Hindlimb muscle (tissue), 1 donor: ENCODE measurements at regions not wholly inside any gene's neighbourhood (a gene's known extent, or its start where the extent isn't known, plus 50 kb on each side); places are given as distances from the start of the nearest gene placed in this dataset.
"Not testable (repeated sequence)": the region's sequence is repeated elsewhere in the genome, so short reads cannot be mapped to it uniquely, and the experiment has no call there.

ENCODE experiments used
- DNase-seq: peaks from one replicate; pipeline ENCODE4 v3.0.0-alpha.2; 2013

DNA sequence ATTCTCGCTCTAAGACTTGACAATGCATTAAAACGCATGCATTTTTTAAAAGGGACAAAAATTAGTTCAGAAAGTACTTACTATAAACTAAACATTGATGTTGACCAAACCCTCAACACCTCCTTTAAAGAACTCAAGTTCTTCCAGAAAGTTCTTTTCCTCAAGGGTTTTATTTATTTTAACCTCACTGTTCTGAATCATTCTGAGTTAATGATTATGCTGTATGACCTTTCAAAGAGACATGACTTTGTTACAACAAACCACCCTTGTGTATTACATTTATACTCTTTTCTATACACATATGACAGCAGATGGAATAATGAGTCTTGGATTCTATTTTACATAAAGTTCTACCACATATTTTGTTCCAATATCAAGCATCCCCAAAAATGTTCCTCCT lies 139.8 kb upstream of the CCDC150 start:
- no peak for DNase-seq

DNA sequence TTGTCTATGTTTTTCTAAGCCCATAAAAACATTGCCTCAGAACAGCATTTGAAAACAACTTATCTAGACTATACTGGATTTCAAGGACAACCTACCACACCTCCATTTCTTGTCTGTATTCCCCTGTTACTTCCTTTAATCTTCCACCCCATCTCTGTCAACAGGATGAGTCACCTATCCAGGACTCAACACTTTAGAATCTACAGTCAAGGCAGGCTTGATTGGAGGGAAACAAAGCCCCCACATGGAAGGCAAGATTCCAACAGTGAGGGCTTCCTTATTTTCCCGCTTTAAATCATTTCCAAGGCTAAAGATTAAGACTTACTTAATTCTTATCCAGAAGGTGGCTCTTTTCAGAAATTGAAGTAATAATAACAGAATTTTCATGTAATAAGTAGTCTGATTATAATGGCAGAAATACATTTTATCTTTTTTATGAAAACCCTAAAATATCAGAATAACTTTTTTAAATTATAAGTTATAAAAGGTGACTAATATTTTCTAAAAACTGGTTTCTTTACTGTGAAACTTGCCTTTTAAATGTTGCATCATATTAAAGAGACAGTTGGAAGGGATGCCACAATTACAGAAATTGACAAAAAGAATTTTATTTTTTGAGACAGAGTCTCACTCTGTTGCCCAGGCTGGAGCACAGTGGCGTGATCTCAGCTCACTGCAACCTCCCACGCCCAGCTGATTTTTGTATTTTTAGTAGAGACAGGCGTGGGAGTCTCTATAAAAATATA lies 138.7 kb upstream of the CCDC150 start:
- no peak for DNase-seq

DNA sequence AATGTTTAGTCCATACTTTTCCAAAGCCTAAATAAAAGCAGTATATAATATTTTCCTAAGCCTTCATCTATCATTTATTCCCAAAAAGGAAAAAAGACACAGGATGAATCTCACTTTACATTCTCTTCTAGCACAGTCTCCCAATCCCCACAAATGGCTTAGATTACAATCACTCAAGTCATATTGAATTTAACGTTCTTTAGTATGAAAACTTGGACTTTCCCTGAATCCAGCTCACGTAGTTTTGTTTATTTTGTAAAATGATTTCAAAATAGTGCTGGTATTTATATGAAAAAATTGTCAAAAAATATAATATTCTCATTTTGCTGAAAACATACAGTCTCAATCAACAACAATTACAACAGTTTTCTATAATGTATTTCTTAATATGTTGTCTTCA lies 137.7 kb upstream of the CCDC150 start:
- DNase-seq, result no peak

DNA sequence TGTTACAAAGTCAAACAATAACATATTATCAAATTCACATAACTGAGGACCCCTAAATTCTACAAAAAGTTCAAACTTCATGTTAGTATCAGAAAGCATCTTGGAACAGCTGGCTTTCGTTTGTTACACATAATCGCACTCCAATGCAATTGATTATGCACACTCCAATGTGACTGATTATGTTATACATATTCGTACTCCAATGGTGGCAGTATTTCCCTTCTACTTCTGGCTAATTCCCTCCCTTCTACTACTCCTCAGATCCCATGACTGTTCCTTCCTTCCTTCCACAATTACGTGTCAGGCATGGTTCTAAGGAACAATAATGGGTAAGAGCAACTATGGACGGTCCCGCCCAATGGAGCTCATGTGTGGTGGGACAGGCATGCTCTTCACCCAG lies 137.1 kb upstream of the CCDC150 start:
- DNase-seq, result no peak

DNA sequence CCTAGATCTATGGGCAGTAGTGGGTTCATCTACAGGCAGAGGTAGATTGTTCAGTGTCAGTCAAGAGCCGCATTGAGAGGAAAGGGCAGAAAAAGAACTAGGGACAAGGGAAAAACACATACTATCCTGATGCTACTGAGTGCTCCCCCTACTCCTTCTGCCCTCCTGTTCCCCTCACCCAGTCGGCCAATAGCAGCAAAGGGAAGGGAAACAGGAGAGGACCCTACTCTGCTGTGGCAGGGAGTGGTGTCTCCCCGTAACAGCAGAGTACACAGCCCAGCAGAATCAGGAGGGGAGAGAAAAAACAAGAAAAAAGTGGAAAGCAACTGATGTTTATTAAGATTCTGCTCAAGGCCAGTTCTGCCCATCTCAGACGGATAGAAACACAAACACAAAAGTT lies 136.1 kb upstream of the CCDC150 start:
- DNase-seq, result no peak

DNA sequence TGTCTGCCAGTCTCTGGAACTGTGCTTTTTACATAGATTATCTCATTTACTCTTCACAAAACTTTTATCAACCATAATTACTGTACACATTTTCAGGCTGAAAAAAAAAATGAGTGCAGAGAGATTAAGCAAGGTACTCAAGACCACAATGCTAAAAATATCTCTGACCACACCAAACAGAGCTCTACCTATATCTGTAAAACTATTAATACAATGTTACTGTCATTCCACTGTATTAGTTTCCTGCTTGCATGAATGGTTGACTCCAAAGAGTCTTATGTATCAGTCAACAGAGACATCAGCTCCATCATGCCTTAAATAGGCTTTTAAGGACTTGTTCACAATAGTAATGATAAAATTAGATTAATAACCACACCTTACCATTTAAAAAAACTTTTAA lies 134.7 kb upstream of the CCDC150 start:
- no peak for DNase-seq

DNA sequence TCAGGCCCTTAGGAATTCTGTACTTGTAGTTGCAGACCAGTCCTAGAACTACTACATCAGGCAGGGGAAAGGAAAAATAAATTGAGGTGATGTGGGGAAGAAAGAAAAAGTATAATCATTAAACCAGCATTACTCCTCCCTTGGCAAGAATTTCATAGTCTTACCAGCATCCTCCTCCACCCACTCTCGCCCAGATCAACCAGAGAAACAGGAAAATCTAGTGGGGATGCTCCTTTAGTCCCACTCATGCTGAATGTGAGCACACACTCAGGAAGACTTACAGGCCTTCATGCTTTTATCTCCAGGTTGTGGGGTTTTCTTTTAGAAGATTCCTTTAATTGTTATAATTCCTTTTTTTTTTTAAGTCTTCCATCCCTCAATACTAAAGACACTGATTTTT lies 129.3 kb upstream of the CCDC150 start:
- no peak for DNase-seq

DNA sequence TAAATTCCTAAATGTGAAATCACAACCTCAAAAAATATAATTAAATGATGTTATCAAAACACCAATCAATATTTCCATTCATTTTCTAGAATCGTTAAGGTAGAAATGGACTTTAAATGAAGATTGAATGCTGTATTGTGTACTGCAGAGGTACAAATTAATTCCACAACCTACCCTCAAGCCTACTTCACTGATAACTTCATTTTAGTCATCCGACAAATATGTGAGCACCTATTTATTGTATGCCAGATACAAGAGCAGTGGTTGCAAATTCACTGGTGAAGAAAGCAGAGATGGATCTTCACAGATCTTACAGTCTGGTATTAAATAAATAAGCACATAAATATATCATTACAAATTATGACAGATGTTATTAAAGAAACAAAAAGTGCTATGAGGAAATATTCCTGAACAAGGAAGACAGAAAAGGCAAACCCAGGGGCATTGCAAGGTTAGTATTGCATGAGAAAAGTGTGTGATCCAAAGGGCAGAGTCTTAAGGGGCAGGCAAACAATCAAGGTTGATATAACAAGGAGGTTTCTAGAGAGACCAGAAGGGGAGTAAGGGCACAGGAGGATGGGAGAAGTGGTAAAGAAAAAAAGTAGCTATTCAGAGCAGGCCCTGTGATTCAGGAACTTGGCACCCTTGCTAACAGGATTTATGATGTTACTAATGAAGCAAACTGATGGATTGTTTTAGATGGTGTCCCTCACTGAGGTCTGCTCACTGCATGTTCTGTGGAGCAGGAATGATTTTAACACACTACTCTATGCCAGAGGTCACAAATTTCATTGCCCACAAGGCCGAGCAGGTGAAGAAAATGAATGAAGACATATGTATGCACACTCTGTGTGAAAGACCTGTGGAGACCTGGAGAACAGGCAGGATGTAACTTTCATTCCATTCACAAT lies 128.0 kb upstream of the CCDC150 start:
- no peak for DNase-seq

DNA sequence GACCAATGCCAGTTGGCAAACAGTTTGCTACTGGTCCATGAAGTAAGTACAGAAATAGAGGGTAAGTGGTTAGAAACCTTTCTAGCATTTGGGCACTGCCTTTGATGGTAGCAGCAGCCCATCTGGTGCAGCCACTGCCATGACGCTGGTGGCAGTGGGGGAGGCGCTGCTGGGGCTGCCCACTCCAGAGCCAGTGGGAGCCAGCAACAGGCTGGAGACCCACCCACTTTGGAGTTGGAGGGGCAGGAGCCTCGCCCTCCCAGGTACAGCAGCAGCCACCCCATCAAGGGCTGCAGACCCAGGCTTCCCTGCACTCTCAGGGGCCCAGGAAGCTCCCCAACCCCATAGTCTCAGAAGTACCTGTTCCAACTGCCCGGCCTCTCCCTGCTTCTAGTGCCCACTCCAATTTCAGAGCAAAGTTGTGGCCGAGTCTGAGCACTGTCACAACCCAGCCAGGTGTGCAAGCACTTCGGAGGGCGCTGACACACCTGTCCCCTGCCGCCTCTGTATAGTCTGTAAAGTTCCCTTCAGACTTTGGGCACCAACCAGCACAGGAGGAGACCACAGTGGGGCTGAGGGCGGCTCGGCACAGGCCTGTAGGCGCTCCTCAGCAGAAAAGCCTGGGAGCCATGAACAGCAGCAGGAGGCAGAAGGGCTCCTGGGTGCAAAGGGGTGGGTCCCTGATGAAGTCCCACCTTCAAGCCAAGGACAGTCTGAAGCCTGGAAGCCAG lies 125.6 kb upstream of the CCDC150 start:
- no peak for DNase-seq

DNA sequence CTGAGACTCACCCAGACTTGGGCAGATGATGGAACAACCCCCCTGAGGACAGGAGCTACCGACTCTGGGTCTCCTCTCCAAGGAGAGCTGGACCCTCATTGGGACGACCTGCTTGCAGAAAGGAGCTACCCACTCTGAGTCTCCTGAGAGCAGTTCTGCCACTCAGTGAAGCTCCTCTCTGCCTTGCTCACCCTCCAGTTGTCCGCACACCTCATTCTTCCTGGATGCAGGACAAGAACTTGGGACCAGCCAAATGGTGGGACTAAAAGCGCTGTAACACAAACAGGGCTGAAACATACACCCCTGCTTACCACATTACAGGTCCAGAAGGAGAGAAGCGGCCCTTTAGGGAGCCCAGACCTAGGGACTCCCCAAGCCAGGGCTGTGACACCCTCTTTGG lies 124.9 kb upstream of the CCDC150 start:
- DNase-seq, result no peak

DNA sequence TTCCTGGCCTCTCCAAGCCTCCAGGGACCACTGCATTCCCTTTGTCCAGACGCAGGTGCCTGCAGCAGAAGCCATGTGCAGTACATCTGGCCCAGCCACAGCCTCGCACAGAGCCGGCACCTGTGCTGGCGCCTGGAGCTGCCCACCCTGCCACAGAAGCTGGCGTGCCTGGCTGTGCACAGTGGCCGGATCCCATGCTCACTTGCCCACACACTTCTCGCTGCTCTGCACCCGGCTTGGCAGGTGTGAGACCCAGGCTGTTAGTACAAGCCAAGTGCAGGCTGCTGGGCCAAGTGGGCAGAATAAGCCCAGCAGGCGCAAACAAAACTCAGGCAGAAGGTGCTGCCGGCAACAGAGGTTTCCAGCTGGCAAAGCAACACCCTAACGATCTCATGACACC lies 124.5 kb upstream of the CCDC150 start:
- no peak for DNase-seq

DNA sequence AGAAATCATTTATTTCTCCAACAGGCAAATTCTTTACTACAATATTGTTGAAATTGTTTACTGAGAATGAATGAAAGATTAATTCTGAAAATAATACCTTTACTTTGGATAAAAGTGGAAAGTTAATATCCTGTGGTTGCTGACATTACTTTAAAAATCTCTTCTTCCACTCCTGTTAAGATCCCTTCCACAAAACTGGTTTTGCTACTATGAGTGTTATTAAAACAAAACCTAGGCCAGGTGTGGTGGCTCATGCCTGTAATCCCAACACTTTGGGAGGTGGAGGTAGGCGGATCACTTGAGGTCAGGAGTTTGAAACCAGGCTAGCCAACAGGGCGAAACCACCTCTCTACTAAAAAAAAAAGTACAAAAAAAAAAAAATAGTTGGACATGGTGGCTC lies 123.9 kb upstream of the CCDC150 start:
- DNase-seq, result no peak

DNA sequence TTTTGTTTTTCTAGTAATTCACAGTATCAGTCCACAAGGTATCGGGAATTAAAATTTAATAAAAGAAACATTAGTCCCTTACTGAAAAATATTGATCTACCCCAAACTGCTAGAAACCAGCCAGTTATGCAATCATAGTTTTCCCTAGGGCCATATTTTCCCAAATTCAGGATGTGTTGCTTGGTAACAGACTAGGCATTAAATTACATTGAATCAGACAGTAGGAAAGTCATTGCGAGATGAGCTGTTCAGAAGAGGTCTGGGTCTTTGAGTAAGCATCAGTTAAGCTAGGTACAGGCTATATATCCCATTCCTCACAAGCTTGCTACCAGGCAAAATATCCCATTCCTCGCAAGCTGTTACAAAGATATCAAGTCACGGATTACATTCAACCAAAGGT lies 123.0 kb upstream of the CCDC150 start:
- peak; percentile 28 for DNase-seq

DNA sequence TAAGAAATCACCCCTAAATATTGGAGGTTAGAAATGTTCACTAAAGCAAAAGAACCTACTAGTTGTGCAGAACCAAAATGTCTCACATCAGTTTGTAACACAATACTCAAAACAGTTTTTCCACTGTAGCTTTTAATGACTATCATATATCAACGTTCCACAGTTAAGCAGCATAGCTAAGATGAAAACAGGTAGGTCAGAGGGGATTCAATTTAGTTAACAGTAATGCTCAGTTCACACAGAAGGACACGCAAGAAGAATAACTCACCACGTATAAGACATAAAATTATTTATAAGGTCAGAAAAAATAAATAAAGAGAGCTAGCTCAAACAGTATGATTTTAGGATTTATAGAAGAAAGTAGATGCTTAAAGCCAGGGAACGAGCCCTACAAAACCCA lies 118.9 kb upstream of the CCDC150 start:
- no peak for DNase-seq

DNA sequence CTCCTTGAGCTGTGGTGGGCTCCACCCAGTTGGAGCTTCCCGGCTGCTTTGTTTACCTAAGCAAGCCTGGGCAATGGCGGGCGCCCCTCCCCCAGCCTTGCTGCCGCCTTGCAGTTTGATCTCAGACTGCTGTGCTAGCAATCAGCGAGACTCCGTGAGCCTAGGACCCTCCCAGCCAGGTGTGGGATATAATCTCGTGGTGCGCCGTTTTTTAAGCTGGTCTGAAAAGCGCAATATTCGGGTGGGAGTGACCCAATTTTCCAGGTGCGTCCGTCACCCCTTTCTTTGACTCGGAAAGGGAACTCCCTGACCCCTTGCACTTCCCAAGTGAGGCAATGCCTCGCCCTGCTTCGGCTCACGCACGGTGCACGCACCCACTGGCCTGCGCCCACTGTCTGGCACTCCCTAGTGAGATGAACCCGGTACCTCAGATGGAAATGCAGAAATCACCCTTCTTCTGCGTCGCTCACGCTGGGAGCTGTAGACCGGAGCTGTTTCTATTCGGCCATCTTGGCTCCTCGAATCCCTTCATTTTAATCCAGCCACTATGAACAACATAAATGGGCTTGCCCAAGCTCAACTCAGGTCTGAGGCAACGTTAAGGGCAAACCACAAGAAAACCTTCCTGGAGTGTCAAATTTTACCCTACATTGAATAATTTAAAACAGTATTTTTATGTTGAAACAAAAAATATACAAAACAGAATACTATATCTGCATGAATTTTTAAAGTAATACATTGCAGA lies 112.4 kb upstream of the CCDC150 start:
- DNase-seq, result not testable (repeated sequence)

DNA sequence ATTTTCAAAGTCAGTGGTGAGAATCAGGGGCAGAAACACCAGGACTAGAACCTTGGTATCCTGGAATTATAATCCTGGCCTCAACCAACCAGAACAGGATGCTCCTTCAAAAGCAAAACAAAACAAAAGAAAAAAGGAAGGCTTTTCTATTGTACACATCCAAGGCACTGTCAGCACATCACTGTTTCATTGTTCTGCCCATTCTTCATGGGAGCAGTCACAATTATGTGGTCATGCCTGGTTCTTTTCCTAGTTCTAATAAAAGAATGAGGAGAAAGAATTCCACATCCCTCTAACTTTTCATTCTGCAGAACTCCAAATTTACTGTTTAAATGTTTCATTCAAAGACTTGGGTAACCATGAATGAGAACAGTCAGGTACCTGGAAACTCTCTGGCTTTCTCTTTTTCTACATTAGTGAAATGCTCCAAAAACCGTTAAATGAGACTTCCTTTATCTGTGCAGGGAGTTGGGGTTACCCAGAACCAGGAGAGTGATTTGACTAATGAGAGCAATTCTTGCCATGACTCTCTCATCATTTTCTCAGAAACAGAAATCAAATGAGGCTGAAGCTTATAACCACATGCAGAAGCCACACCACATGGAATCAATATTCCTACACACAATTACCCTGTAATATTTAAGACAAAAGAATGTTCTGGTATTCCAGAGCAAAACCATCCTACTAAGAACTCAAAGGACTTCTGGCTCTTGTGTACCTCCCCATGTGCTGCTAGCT lies 110.9 kb upstream of the CCDC150 start:
- no peak for DNase-seq

DNA sequence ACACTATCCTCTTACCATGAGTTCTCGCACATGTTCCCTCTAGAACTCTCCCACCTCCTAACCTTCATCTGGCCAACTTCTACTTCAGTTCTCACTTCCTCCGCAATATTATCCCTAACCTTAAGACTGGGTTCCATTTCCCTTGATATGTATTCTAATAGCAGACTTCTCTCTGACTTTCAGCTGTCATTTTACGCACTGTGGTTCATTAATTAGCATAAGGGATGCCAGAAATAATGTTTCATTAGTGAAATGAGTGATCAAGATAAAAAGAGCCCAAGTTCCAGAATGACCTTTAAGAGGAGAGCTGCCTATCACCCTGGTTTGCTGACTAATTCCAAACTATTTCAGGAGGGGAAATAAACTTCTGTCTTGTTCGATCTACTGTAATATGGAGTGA lies 108.6 kb upstream of the CCDC150 start:
- DNase-seq, result no peak

DNA sequence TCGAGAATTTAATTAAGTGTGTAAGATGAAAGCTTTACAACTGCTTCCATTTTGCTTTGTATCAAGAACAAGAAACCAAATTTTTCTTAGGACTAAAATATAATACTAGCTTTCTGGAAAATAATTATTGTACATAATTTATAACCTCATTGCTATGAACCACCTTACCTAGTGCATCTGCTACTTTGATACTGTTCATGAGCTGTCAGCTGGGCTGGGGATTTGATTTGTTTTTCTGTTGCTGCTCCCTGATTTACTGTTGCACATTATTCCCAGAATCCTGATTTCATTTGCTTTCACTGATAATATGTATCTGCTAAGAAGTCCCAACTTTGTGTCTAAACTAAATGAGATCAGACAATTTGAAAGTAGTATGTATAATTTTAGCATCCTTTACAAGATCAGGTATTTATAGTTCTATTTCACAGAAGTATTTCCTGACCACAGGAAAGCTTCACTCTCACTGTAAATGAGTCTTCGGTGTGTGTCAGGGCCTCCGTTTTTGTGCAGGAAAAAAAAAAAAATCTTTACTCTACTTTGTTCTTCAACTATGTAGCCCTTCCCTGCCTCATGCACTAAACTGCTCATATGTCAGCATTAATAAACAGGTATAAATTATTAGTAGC lies 105.6 kb upstream of the CCDC150 start:
- no peak for DNase-seq

DNA sequence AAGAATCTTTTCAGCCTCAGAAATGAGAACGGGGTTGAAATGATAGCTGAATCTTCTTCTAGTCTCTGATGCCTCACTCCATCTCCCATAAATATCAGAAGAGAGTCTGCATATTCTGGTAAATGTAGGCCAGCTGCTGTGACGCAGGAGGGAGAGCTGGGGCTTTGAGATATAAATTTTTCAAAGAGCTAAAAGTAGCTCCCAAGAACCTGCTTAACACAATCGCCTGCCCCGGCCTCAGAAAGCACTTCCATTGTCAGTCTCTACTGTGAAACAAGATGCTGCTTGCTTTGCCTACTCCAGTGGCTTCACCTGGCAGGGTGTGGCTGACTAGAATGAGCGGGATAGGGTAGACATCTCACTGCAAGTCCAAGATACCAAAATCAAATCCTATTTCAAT lies 105.0 kb upstream of the CCDC150 start:
- no peak for DNase-seq

DNA sequence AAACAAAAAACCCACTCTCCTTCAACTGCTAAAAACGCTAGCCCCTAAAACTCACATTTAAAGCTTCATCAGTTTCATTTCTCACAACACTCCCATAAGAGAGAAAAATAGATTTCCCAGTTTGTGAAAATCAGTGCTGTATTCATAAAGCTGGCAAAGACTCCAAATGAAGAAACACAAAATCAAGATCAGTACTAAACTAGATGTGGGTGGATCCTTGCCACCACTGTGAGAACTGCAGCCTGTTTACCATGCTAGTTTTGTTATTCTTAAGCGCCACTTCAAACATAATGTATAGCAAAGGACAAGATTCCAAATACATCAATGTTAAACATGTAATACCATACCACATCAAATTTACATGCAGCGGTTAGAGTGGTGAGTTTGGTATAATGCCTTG lies 104.5 kb upstream of the CCDC150 start:
- DNase-seq, result no peak

DNA sequence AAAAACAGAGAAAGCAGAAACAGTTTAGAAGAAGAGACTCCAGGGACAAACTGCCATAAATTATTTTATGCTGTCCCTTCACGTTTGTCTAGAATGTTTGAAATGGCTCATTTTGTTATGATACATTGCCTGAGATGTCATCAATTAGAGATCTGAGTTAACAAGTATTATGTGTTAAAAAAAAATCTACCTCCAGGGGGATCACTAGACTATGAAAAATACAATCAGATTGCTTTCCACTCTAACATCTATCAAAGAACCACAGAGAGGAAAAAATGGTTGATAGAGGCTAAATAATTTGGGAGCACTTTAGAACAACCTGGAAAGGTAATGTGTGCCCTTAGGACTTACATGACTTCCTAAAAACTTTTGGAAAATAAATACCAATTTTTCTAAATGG lies 103.8 kb upstream of the CCDC150 start:
- DNase-seq, result no peak
